ENCODE measurements at regions not wholly inside any gene's neighbourhood (a gene's known extent, or its start where the extent isn't known, plus 50 kb on each side); places are given as distances from the start of the nearest gene placed in this dataset.

- ChIA-PET CTCF (no interaction called here), POLR2A (no interaction called here)
- intact Hi-C loops (cut with micrococcal nuclease) (no loop called here), dilution Hi-C loops (cut with MboI; ENCODE audit: extremely low pct_ligation_motif_present, low sequenced_read_pairs) (no loop called here)
- Histone ChIP-seq H3K27me3 (ENCODE audit: control insufficient read depth in 2 of 2, insufficient read depth in 2 of 2, low read length in 2 of 2) (peaks cover 0 to 2% of the 10 kb centered on the region in 2 experiments), H2AFZ (ENCODE audit: low read depth, low read length) (no peak overlapping the region), H3K36me3 (ENCODE audit: control insufficient read depth in 2 of 2, extremely low read depth in 1 of 2, insufficient read depth in 2 of 2, low read length in 2 of 2) (no peaks in the 10 kb centered on the region), H4K20me1 (replicated peaks; ENCODE audit: control insufficient read depth, extremely low read depth, insufficient read depth, low read length) (no peaks in the 10 kb centered on the region), H3K27ac (ENCODE audit: insufficient read depth, low read depth, low read length) (no peak overlapping the region), H3K9ac (replicated peaks; ENCODE audit: extremely low read depth, insufficient read depth, low read length) (no peak overlapping the region), H3K9me3 (replicated peaks; ENCODE audit: control insufficient read depth, insufficient read depth, low read length) (no peaks in the 10 kb centered on the region), H3K4me2 (ENCODE audit: insufficient read depth, low read length) (no peak overlapping the region), H3K79me2 (ENCODE audit: control insufficient read depth, insufficient read depth, low read length) (no peaks in the 10 kb centered on the region), H3K4me1 (ENCODE audit: control insufficient read depth, extremely low read depth, insufficient read depth, low read length) (no peaks in the 10 kb centered on the region), H3K4me3 (replicated peaks in 1 of 3; ENCODE audit: insufficient read depth in 1 of 3, low read depth in 1 of 3, low read length in 3 of 3) (no peak overlapping the region), H3K9me1 (replicated peaks; ENCODE audit: control insufficient read depth, extremely low read depth, insufficient read depth, low read length) (no peaks in the 10 kb centered on the region)
- BruUV-seq (replicated peaks): no TSS peak
- TF ChIP-seq POLR2AphosphoS5 (IDR thresholded peaks at IDR 0.05; ENCODE audit: insufficient read depth, low read depth, low read length): no peak
- no peak for TF ChIP-seq MYC (IDR thresholded peaks at IDR 0.05; ENCODE audit: low read depth, low read length)
- no peak for TF ChIP-seq FOS (IDR thresholded peaks at IDR 0.05; ENCODE audit: borderline replicate concordance, insufficient read depth, low read length)
- TF ChIP-seq EZH2 (IDR thresholded peaks at IDR 0.05; ENCODE audit: borderline replicate concordance, low read depth, low read length, severe bottlenecking): no peak
- TF ChIP-seq CTCF (IDR thresholded peaks at IDR 0.05; ENCODE audit: extremely low read depth in 1 of 2, insufficient read depth in 1 of 2, low read depth in 1 of 2, low read length in 2 of 2): no peak
- no peak for TF ChIP-seq MAX (IDR thresholded peaks at IDR 0.05; ENCODE audit: insufficient read depth, insufficient read length)
- TF ChIP-seq GATA2 (IDR thresholded peaks at IDR 0.05; ENCODE audit: insufficient read depth, insufficient read length, low read depth, low read length): no peak
- TF ChIP-seq JUN (IDR thresholded peaks at IDR 0.05; ENCODE audit: borderline replicate concordance, insufficient read depth, insufficient read length, low read depth): no peak
- TF ChIP-seq POLR2A (IDR thresholded peaks at IDR 0.05; ENCODE audit: low read depth, low read length): no peak
- DNase-seq (ENCODE audit: low read depth, low spot score): no peak
- FAIRE-seq: no peak
These were observed 462.2 kb upstream of the PTBP2 start for GRCh38 chr1:96259399-96259798.

All from endothelial cell of umbilical vein (primary cell).